WI38 (cell line): ENCODE measurements at regions not wholly inside any gene's neighbourhood (a gene's known extent, or its start where the extent isn't known, plus 50 kb on each side); places are given as distances from the start of the nearest gene placed in this dataset.

Experiments
- H3K4me3 ChIP-seq: 2 replicates; pipeline ENCODE4 v1.5.1; 2011; ENCODE audit warnings: low read depth, mild to moderate bottlenecking, control low read depth, low read length
- TF ChIP-seq, protein P1 (sequence below): IDR thresholded peaks from 2 replicates; pipeline ENCODE4 v1.5.1; 2012; ENCODE audit warnings: low read depth, mild to moderate bottlenecking, control low read depth, low read length

- H3K4me3 ChIP-seq, result no peak overlapping the region
- TF ChIP-seq, protein P1, sequence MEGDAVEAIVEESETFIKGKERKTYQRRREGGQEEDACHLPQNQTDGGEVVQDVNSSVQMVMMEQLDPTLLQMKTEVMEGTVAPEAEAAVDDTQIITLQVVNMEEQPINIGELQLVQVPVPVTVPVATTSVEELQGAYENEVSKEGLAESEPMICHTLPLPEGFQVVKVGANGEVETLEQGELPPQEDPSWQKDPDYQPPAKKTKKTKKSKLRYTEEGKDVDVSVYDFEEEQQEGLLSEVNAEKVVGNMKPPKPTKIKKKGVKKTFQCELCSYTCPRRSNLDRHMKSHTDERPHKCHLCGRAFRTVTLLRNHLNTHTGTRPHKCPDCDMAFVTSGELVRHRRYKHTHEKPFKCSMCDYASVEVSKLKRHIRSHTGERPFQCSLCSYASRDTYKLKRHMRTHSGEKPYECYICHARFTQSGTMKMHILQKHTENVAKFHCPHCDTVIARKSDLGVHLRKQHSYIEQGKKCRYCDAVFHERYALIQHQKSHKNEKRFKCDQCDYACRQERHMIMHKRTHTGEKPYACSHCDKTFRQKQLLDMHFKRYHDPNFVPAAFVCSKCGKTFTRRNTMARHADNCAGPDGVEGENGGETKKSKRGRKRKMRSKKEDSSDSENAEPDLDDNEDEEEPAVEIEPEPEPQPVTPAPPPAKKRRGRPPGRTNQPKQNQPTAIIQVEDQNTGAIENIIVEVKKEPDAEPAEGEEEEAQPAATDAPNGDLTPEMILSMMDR, result no peak
Measured at GRCh38 chr13:44106266-44107152, 226.8 kb downstream of the LACC1 start.

GRCh38 chr13:44107357-44108121 is 227.8 kb downstream of the LACC1 start:
- TF ChIP-seq, protein P1, result no peak
- H3K4me3 ChIP-seq, result no peak overlapping the region

- no peak overlapping the region for H3K4me3 ChIP-seq
- TF ChIP-seq, protein P1, result no peak
Measured at GRCh38 chr13:44108331-44108858, 228.7 kb downstream of the LACC1 start.

GRCh38 chr13:44110091-44110621 is 230.5 kb downstream of the LACC1 start:
- TF ChIP-seq, protein P1, result no peak
- no peak overlapping the region for H3K4me3 ChIP-seq

GRCh38 chr13:44111701-44112100 is 232.0 kb downstream of the LACC1 start:
- H3K4me3 ChIP-seq, result no peak overlapping the region
- TF ChIP-seq, protein P1, result no peak

DNA sequence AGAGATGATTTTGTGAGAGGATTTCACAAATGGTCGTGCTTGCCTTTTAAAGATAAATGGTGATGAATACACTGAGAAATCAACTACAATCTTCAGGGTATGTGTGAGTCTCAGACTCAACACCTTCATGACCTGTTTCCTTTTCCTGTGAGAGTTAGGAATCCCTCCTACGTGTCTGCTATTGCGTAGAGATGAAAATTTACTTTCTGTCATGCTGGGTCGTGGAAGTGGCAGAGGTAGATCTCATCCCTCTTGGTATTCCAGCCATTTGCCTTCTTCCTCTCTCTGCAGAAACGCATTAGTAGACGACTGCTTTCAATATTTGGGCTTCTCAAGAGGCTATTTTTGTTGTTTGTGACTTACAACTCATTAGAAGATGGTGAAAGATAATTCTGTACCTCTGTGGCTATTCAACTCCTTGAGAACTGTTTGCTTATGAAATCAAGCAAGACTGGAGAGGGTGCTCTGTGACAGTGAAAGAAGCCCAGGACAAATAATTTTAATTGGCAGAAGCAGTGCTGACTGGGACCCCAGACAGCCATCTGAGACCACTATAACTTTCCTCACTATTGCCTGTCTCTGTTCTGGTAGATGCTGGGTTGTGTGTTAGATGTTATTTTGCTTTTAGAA is 233.1 kb downstream of the LACC1 start:
- no peak overlapping the region for H3K4me3 ChIP-seq
- TF ChIP-seq, protein P1, result no peak
